ENCODE measurements at regions not wholly inside any gene's neighbourhood (a gene's known extent, or its start where the extent isn't known, plus 50 kb on each side); places are given as distances from the start of the nearest gene placed in this dataset.

DNA sequence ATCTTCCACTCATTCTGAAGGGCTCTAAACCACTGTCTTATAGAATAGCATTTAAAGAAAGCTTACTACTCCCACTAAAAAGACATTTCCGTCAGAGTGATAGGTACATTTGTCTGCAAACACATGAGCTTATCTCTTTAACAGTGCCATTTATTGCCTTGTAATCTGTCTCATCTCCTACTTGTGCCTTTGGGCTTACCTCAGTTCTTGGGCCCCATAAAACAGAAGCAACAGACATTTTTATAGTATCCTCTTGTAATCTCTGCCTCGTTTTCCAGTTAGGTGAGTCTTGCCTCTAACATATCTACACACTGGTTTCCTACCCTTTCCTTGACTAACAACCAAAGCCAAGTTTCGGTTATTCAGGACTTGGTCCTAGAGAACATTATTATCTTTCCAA, 681.4 kb upstream of the KIF2B start:
- Histone ChIP-seq H3K27me3 (ENCODE audit: control insufficient read depth, insufficient read depth, low read length) (no peaks in the 10 kb centered on the region), H2AFZ (replicated peaks; ENCODE audit: low read length, poor library complexity) (no peak overlapping the region), H3K9me1 (ENCODE audit: insufficient read depth, low read length) (no peaks in the 10 kb centered on the region), H3K9me3 (ENCODE audit: control insufficient read depth, insufficient read depth, low read length) (peaks cover 8% of the 10 kb centered on the region; the same call in 1 of the 2 replicates), H3K4me2 (ENCODE audit: low read depth, low read length) (no peak overlapping the region), H4K8ac (ENCODE audit: low read depth in 2 of 2, low read length in 2 of 2) (no peak overlapping the region), H3K18ac (ENCODE audit: low read depth, low read length) (no peak overlapping the region), H2AK9ac (replicated peaks; ENCODE audit: low read depth, low read length, poor library complexity) (no peak overlapping the region), H3K4me3 (ENCODE audit: insufficient read depth, low read depth, low read length) (no peak overlapping the region), H2BK5ac (ENCODE audit: low read depth, low read length, poor library complexity, severe bottlenecking) (no peak overlapping the region), H4K20me1 (ENCODE audit: insufficient read depth, low read length) (no peaks in the 10 kb centered on the region), H3K23ac (ENCODE audit: low read depth, low read length) (no peak overlapping the region), H3K79me1 (ENCODE audit: low read depth in 1 of 2, low read length in 2 of 2) (no peaks in the 10 kb centered on the region), H2BK15ac (ENCODE audit: low read depth, low read length) (no peak overlapping the region), H2BK120ac (ENCODE audit: low read depth, low read length) (no peak overlapping the region), H3K14ac (replicated peaks; ENCODE audit: low read depth, low read length) (no peak overlapping the region), H3K4me1 (ENCODE audit: control insufficient read depth, insufficient read depth, low read length) (no peaks in the 10 kb centered on the region), H2AK5ac (ENCODE audit: low read depth, low read length) (no peak overlapping the region), H2BK20ac (ENCODE audit: low read depth, low read length) (no peak overlapping the region), H3K9ac (ENCODE audit: low read depth, low read length) (no peak overlapping the region), H3K36me3 (ENCODE audit: control insufficient read depth, insufficient read depth, low read length) (no peaks in the 10 kb centered on the region), H4K5ac (ENCODE audit: low read depth, low read length) (no peak overlapping the region), H3K27ac (ENCODE audit: insufficient read depth, low read length) (no peak overlapping the region), H3K56ac (ENCODE audit: extremely low read depth, insufficient read depth, low read length) (no peak overlapping the region), H4K91ac (ENCODE audit: insufficient read depth, low read depth, low read length) (no peak overlapping the region), H3K4ac (ENCODE audit: low read depth, low read length) (no peak overlapping the region)
- ATAC-seq (ENCODE audit: low read depth) (no peak), DNase-seq (no peak)
- no TSS peak for BruUV-seq (replicated peaks)
- dilution Hi-C loops (cut with HindIII; ENCODE audit: low sequenced_read_pairs, unreplicated experiment) (no loop called here), in situ Hi-C loops (cut with MboI; ENCODE audit: low sequenced_read_pairs) (no loop called here), intact Hi-C loops (cut with micrococcal nuclease) (no loop called here)
- ChIA-PET CTCF (interaction anchor here (0.6 kb wide), 1 partner anchor 48 kb away, joined by 4 read pairs; no protein-coding TSS in a partner anchor), POLR2A (ENCODE audit: unreplicated experiment) (no interaction called here)
- WGBS, 2 experiments (ENCODE audit: extremely low coverage in 2 of 2, insufficient read length in 1 of 2): 19% methylated on average over 2 of the region's 3 CpGs; no CpG with 5 or more reads in 1 of the 2 experiments
- TF ChIP-seq RAD21 (IDR thresholded peaks at IDR 0.05; ENCODE audit: low read length) (no peak), SMC3 (IDR thresholded peaks at IDR 0.05; ENCODE audit: low read depth, low read length) (no peak), MAFK (IDR thresholded peaks at IDR 0.05; ENCODE audit: low read depth, low read length) (no peak)
- TF ChIP-seq, protein P1, sequence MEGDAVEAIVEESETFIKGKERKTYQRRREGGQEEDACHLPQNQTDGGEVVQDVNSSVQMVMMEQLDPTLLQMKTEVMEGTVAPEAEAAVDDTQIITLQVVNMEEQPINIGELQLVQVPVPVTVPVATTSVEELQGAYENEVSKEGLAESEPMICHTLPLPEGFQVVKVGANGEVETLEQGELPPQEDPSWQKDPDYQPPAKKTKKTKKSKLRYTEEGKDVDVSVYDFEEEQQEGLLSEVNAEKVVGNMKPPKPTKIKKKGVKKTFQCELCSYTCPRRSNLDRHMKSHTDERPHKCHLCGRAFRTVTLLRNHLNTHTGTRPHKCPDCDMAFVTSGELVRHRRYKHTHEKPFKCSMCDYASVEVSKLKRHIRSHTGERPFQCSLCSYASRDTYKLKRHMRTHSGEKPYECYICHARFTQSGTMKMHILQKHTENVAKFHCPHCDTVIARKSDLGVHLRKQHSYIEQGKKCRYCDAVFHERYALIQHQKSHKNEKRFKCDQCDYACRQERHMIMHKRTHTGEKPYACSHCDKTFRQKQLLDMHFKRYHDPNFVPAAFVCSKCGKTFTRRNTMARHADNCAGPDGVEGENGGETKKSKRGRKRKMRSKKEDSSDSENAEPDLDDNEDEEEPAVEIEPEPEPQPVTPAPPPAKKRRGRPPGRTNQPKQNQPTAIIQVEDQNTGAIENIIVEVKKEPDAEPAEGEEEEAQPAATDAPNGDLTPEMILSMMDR (conservative IDR thresholded peaks at IDR 0.05; ENCODE audit: low read depth, low read length): no peak

Measured in IMR-90 (cell line).